ENCODE measurements at regions not wholly inside any gene's neighbourhood (a gene's known extent, or its start where the extent isn't known, plus 50 kb on each side); places are given as distances from the start of the nearest gene placed in this dataset.

GRCh38 chr1:238340989-238341388, 450.3 kb upstream of the ZP4 start:
- H3K4me2 ChIP-seq (ENCODE audit: insufficient read depth, insufficient read length, low read length) = no peak overlapping the region
- no peak overlapping the region for H4K8ac ChIP-seq (replicated peaks; ENCODE audit: insufficient read length, low read depth, low read length)
- H2AFZ ChIP-seq (ENCODE audit: low read length) = no peak overlapping the region
- no peaks in the 10 kb centered on the region for H3K79me1 ChIP-seq (ENCODE audit: insufficient read depth, low read depth, low read length, poor library complexity, severe bottlenecking)
- no CpG with 5 or more reads among the region's 7 CpGs for whole genome bisulfite sequencing (ENCODE audit: extremely low coverage, insufficient read length, low lambda C conversion rate)
- Mint-ChIP-seq H3K36me3 (ENCODE audit: insufficient read depth in 1 of 3, low read depth in 3 of 3) (peaks cover 1 to 5% (median 4%) of the 10 kb centered on the region in 3 experiments; a peak in 3 of 7 replicates), H3K4me3 (no peak overlapping the region), H3K9me3 (peaks cover 2 to 6% of the 10 kb centered on the region in 2 experiments; a peak in 2 of 5 replicates), H3K27ac (no peak overlapping the region), H3K4me1 (no peaks in the 10 kb centered on the region), H3K27me3 (ENCODE audit: low read depth) (no peaks in the 10 kb centered on the region)
- TF ChIP-seq, protein P1, sequence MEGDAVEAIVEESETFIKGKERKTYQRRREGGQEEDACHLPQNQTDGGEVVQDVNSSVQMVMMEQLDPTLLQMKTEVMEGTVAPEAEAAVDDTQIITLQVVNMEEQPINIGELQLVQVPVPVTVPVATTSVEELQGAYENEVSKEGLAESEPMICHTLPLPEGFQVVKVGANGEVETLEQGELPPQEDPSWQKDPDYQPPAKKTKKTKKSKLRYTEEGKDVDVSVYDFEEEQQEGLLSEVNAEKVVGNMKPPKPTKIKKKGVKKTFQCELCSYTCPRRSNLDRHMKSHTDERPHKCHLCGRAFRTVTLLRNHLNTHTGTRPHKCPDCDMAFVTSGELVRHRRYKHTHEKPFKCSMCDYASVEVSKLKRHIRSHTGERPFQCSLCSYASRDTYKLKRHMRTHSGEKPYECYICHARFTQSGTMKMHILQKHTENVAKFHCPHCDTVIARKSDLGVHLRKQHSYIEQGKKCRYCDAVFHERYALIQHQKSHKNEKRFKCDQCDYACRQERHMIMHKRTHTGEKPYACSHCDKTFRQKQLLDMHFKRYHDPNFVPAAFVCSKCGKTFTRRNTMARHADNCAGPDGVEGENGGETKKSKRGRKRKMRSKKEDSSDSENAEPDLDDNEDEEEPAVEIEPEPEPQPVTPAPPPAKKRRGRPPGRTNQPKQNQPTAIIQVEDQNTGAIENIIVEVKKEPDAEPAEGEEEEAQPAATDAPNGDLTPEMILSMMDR (conservative IDR thresholded peaks at IDR 0.05) = no peak
- H4K91ac ChIP-seq (ENCODE audit: insufficient read length, low read depth, low read length) = no peak overlapping the region
- H3K9me3 ChIP-seq (ENCODE audit: control insufficient read depth, low read depth, low read length) = no peaks in the 10 kb centered on the region
- no peak overlapping the region for H3K18ac ChIP-seq (ENCODE audit: insufficient read length, low read depth, low read length)
- H3K4me1 ChIP-seq (ENCODE audit: insufficient read depth, low read length) = no peaks in the 10 kb centered on the region
- no peak overlapping the region for H3K14ac ChIP-seq (ENCODE audit: insufficient read depth, low read length)
- no peak overlapping the region for H3K4ac ChIP-seq (ENCODE audit: low read depth, low read length)
- H3K9ac ChIP-seq (ENCODE audit: extremely low read depth, insufficient read length, low read length) = no peak overlapping the region
- H2BK12ac ChIP-seq (ENCODE audit: insufficient read length, low read depth, low read length) = no peak overlapping the region
- no peak overlapping the region for H2AK5ac ChIP-seq (ENCODE audit: insufficient read length, low read length)
- no peak overlapping the region for H2BK15ac ChIP-seq (ENCODE audit: low read depth, low read length)
- no peak overlapping the region for H3K23ac ChIP-seq (ENCODE audit: insufficient read length, low read depth, low read length)
- no peaks in the 10 kb centered on the region for H4K20me1 ChIP-seq (ENCODE audit: control insufficient read depth, insufficient read depth, insufficient read length)
- no peak overlapping the region for H3K27ac ChIP-seq (ENCODE audit: insufficient read length, low read depth, low read length)
- no peak overlapping the region for H2BK120ac ChIP-seq (ENCODE audit: low read depth, low read length, poor library complexity, severe bottlenecking)
- no peak overlapping the region for H4K5ac ChIP-seq (ENCODE audit: insufficient read length, low read depth, low read length)
- H3T11ph ChIP-seq (ENCODE audit: low read length) = no peak overlapping the region
- no peaks in the 10 kb centered on the region for H3K23me2 ChIP-seq (ENCODE audit: insufficient read length, low read depth, low read length, poor library complexity, severe bottlenecking)
- no peak overlapping the region for H2BK5ac ChIP-seq (ENCODE audit: insufficient read length, low read length)
- H3K27me3 ChIP-seq (ENCODE audit: insufficient read depth, low read length) = no peaks in the 10 kb centered on the region
- no peak overlapping the region for H3K56ac ChIP-seq (ENCODE audit: insufficient read length, low read depth, low read length)
- no peak overlapping the region for H2BK20ac ChIP-seq (ENCODE audit: low read depth, low read length, poor library complexity, severe bottlenecking)
- DNase-seq = no peak
- no peaks in the 10 kb centered on the region for H3K79me2 ChIP-seq (ENCODE audit: insufficient read depth, low read length)
